Kidney capillary endothelial cell (primary cell): ENCODE measurements at regions not wholly inside any gene's neighbourhood (a gene's known extent, or its start where the extent isn't known, plus 50 kb on each side); places are given as distances from the start of the nearest gene placed in this dataset.
"Not testable (repeated sequence)": the region's sequence is repeated elsewhere in the genome, so short reads cannot be mapped to it uniquely, and the experiment has no call there.

Source experiments
- DNase-seq: peaks from one replicate; pipeline ENCODE4 v3.0.0-alpha.2; 2018; ENCODE audit warnings: low spot score

DNA sequence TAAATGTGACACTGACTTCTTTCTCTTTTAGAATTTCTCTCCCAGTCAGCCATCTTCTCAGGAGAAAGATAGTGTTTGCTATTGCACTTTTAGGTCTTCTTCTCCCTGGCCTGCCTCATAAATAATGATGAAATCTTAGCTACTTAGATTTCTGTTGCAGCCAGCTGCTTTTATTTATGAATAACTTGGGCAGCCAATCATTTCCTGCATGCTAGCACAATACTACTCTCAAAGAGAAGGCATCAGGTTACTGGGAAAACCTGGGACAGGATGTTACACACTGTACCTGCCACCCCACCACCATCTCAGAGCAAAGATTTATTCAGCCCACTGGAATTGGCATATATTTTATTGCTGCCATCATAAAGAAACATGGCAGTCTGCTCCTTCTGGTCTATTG lies 266.6 kb downstream of the PRELID2 start:
- DNase-seq: no peak

DNA sequence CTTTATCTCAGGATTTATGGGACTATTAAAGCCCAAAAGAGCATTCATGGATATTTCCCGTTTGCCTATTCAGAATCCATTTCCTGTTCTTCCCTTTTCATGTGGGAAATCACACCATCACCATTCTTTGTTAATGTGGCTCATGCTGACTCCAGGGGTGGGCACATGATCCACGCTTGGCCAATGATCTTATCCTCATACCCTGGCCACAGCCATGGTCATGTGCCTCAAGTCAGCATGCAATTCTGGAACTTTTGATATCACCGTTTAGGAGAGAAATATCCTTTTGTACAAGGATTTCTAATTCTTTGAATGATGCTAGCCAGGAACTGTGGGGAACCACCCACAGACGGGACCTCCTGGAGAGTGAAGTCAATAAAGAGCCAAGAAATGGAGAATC lies 272.2 kb downstream of the PRELID2 start:
- DNase-seq: no peak

DNA sequence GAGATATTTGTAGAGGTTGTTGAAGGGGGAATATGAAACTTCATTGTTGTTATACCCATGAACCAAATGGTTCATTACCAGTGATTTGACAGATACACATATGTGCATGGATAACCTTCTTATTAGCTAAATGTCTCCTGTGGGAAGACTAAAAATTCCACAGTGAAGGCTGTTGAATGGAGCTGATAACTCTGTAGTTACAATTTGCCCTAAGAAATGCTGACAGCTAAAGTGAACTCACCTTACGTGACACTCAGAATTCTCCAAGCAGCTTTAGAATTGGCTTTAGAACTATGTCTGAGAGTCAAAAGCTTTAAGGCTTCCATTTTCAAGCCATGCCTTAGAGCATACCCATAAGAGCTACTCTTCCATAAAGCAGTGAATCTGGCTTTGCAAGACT lies 276.9 kb downstream of the PRELID2 start:
- no peak for DNase-seq

DNA sequence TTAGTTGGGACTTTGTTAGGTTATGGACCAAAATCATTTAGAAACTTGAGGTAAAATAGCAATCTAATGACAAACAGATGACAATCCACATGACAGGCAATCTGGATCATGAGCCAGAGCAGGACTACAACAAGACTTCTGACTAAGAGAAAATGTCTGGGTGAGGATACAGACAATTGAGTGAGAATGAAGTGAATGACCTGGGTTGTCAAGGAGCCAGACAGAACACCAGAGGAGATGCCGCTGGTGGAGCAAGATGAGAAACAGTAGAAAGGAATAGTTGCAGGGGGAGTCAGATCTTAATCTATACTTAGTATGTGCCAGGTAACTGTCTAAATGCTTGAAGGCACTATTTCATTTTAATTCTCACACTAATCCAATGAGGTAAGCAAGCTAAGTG lies 277.8 kb downstream of the PRELID2 start:
- DNase-seq: no peak

DNA sequence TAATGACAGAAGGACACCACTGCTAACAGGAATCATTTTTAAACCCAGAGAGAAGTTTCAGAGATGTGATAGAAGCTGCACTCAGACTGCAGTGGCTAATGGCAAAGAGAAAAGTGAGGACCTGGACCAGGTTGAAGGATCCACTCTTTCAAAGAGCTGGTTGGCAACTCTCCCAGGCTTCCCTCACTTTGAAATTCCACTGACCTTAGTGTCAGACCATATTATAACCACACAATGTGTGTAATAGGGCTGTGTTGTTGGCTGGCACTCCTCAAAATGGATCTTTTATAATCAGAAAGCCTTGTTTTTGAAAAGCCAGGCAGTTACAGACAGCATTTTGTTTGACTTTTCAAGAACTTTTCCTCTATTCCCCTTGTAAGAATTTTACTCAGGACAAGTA lies 280.7 kb downstream of the PRELID2 start:
- no peak for DNase-seq

DNA sequence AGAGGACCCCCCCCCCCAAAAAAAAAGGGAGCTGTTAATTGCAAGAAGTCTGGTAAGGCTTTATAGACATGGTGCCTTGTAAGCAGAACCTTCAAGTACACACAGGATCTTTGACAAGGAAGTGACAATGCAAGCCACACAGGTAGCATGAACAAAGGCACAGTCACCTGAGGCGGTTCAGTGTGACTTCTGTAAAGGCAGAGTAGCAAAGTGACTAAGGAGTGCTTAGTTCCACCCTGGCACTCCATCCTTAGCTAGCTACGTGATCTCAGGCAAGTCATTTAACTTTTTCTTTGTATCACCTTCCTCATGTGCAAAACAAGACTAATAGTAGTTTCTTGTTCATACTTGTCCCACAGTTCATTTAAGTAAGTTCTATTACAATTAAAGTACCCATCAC lies 282.0 kb downstream of the PRELID2 start:
- no peak for DNase-seq

DNA sequence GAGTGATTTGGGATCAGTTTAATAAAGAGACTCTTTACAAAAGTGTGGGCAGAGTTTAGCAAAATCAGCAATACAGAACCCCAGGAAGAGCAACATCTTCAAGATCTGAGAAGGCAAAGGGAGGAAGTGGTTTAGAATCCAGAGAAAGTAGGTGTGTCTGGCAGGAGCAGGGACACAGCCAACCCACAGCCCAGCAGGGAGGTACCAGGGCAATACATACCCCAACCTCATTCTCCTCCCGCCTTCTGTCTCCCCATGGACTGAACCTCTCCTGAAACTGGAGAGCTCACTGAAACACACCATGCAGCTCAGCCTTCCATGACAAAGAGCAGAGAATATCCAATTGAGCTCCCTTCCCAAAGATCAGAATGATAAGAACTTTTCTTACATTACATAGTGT lies 283.4 kb downstream of the PRELID2 start:
- DNase-seq: no peak

DNA sequence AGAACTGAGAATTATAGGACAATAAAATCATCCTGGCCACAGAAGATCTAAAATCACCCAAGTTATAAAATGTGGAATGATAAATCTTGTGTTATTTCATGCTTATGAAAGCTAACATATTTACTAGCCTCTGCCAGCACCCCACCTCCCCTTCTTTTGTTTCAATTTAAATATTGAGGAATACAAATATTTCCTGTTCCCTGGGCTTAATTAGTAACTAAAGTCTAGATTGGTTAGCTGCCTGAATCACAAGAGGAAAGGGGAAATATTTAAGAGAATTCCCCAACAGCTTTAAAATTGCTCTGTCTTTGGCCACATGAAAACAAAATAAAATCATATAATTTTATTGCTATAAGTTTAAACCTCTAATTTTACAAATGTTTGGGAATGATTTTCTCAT lies 287.0 kb downstream of the PRELID2 start:
- DNase-seq: no peak

DNA sequence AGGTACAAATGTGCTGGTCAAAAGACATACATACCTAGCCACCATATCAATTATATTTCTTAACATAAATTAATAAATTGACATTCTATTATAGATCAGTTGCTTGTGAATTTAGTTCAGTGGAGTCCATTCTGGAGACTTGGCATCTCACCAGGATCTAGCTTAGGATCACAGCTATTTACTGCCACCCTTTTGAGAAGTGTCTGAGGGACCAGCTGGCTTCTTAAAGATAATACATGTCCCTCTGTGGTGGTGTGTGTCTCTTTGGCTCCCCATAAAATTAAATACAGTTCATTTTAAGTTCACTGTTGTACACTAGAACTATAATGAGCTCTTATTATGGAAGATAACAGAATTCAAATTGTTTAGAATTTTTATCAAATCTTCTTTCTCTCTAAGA lies 290.7 kb downstream of the PRELID2 start:
- no peak for DNase-seq

- no peak for DNase-seq
These were observed 291.2 kb downstream of the PRELID2 start for GRCh38 chr5:145543968-145544367.

DNA sequence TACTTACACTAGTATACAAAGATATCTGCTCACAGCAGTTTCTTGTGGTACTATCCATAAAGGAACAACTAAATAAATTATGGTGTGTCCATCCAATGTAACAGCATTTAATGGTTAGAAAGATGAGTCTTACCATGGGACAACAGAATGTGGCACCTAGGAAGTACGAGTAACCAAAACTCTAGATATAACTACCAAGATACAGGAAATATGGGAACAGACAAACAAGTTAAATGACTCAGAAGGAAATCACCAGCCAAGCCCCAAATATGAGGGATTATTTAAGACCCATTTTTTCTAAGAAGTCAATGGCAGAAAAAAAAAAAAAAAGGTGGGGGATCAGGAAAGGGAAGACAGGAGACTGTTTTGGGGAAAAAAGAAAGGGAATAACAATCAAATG lies 294.8 kb downstream of the PRELID2 start:
- no peak for DNase-seq

DNA sequence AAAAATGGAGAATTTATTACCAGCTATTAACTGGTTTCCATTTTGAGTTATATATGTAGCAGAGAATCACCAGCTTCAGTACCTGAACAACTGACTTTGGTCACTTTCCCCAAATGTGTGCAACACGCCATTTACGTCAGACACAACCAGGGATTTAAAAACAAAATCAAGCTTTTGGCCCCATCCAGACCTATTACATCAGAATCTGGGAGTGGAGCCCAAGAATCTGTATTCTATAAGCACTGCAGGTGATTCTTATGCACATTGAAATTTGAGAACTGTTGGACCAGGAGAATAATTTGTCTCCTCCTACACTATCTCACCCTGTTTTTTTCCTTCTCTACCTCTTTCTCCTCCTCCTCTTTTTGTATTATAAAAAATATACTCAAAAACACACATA lies 295.9 kb downstream of the PRELID2 start:
- no peak for DNase-seq

DNA sequence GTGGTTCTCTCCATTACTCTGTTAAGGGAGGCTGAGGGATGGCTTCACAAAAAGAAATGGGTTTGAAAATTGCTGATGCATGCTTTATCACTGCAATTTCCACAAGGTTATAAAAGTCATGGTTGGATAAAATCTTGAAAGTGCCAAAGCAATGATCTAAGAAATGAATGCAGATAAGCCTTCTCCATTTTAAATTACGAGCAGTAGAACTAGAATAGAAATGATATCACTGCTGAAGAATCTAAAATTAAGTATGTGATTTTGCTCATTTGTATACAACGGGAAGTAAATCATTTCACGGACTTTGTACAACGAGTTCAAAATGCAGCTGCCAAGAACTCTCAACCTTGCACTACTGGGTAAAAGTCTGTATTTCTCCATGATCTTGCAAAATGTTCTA lies 299.0 kb downstream of the PRELID2 start:
- no peak for DNase-seq

- DNase-seq: peak; percentile 72
These were observed 304.0 kb downstream of the PRELID2 start for GRCh38 chr5:145531038-145531734.

DNA sequence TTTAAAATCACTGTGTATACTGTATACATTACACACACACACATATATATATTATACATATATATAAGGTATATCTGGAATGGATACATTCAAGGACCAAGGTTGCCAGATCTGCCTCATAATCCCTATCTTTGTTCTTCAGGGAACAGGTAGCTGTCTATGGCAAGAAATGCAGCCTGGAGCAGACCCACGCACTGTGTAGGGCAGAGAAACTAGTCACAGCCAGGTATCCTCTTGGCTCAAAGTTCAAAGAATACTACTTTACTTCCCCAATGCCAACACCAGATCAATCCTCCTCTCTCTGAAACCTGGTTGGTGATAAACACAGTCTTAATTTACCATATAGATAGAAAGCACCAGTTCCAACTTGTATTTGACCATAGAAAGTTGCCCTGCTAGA lies 313.6 kb downstream of the PRELID2 start:
- DNase-seq: no peak

- no peak for DNase-seq
These were observed 314.1 kb downstream of the PRELID2 start for GRCh38 chr5:145521066-145521465.

- DNase-seq: no peak
These were observed 314.8 kb downstream of the PRELID2 start for GRCh38 chr5:145520335-145520734.

DNA sequence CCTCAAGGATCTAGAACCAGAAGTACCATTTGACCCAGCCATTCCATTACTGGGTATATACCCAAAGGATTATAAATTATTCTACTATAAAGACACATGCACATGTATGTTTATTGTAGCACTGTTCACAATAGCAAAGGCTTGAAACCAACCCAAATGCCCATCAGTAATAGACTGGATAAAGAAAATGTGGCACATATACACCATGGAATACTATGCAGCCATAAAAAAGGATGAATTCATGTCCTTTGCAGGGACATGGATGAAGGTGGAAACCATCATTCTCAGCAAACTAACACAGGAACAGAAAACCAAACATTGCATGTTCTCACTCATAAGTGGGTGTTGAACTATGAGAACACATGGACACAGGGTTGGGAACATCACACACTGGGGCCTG lies 317.6 kb downstream of the PRELID2 start:
- DNase-seq: not testable (repeated sequence)

DNA sequence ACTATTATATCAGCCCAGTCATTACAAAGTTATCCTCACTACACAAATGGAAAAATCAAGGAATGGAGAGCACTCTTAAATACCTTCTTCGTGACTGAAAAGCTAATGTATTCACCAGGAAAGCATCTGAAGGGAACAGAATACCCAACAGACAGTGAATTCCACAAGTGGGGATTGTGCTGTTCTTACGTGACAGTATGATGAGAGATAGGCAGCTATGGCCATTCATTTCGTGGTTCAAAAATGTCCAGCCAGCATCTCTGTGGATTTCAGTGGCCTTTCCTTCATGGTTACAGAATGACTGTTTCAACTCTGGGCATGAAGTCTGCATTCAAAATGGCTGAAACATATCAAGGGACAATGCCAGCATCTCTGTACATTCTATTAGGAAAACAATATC lies 323.8 kb downstream of the PRELID2 start:
- DNase-seq: no peak

- DNase-seq: no peak
These were observed 324.4 kb downstream of the PRELID2 start for GRCh38 chr5:145510769-145511168.

- no peak for DNase-seq
These were observed 324.8 kb downstream of the PRELID2 start for GRCh38 chr5:145510324-145510723.

- no peak for DNase-seq
These were observed 325.6 kb downstream of the PRELID2 start for GRCh38 chr5:145509336-145510136.

GRCh38 chr5:145506185-145506850 lies 328.8 kb downstream of the PRELID2 start:
- DNase-seq: no peak
